HEK293T (cell line): ENCODE measurements at regions not wholly inside any gene's neighbourhood (a gene's known extent, or its start where the extent isn't known, plus 50 kb on each side); places are given as distances from the start of the nearest gene placed in this dataset.

Experiments
- CTCF ChIA-PET: fragments of 350-600 bp; formaldehyde crosslinking; extraction: SDS; loops from one replicate; lab custom pipeline; 2021; ENCODE audit warnings: antibody characterized with exemption, inconsistent platforms; lab: Yijun Ruan, JAX
- POLR2A ChIA-PET: fragments of 350-600 bp; formaldehyde crosslinking; extraction: SDS; loops from one replicate; lab custom pipeline; 2020; ENCODE audit warnings: antibody characterized with exemption, inconsistent platforms; lab: Yijun Ruan, JAX
- DNase-seq: peaks from one replicate; pipeline ENCODE4 v3.0.0; 2012; ENCODE audit warnings: mixed read lengths; ENCODE audit errors: extremely low spot score
- ARNT ChIP-seq: fragments of 450-650 bp; IDR thresholded peaks from 2 replicates; pipeline ENCODE4 v1.6.1; 2017; ENCODE audit warnings: mild to moderate bottlenecking
- BHLHE40 ChIP-seq: fragments of 450-650 bp; IDR thresholded peaks from 2 replicates; pipeline ENCODE4 v1.6.1; 2016; ENCODE audit warnings: mild to moderate bottlenecking, moderate library complexity, borderline replicate concordance
- CTBP1 ChIP-seq: fragments of 450-650 bp; IDR thresholded peaks from 2 replicates; pipeline ENCODE4 v1.6.1; 2016; ENCODE audit warnings: borderline replicate concordance
- ELF4 ChIP-seq: fragments of 450-650 bp; IDR thresholded peaks from 2 replicates; pipeline ENCODE4 v1.6.1; 2017; ENCODE audit warnings: antibody characterized with exemption
- FOXA1 ChIP-seq: fragments of 450-650 bp; IDR thresholded peaks from 2 replicates; pipeline ENCODE4 v1.6.1; 2016; ENCODE audit warnings: mild to moderate bottlenecking
- FOXK2 ChIP-seq: fragments of 450-650 bp; IDR thresholded peaks from 2 replicates; pipeline ENCODE4 v1.6.1; 2016; ENCODE audit warnings: mild to moderate bottlenecking
- FOXM1 ChIP-seq: fragments of 450-650 bp; IDR thresholded peaks from 2 replicates; pipeline ENCODE4 v1.6.1; 2017; ENCODE audit warnings: mild to moderate bottlenecking, borderline replicate concordance
- HDGF ChIP-seq: fragments of 450-650 bp; IDR thresholded peaks from 2 replicates; pipeline ENCODE4 v1.6.1; 2017; ENCODE audit warnings: antibody characterized with exemption, borderline replicate concordance
- L3MBTL2 ChIP-seq: fragments of 450-650 bp; conservative IDR thresholded peaks from 2 replicates; pipeline ENCODE4 v1.6.1; 2016; ENCODE audit warnings: mild to moderate bottlenecking
- LEF1 ChIP-seq: fragments of 450-650 bp; IDR thresholded peaks from 2 replicates; pipeline ENCODE4 v1.6.1; 2017; ENCODE audit warnings: mild to moderate bottlenecking, borderline replicate concordance
- NFRKB ChIP-seq: fragments of 450-650 bp; IDR thresholded peaks from 2 replicates; pipeline ENCODE4 v1.6.1; 2016; ENCODE audit warnings: mild to moderate bottlenecking, moderate library complexity
- PKNOX1 ChIP-seq: fragments of 450-650 bp; IDR thresholded peaks from 2 replicates; pipeline ENCODE4 v1.6.1; 2016
- SP1 ChIP-seq: fragments of 450-650 bp; IDR thresholded peaks from 2 replicates; pipeline ENCODE4 v1.6.1; 2017
- SUZ12 ChIP-seq: fragments of 450-650 bp; IDR thresholded peaks from 2 replicates; pipeline ENCODE4 v1.6.1; 2016; ENCODE audit warnings: mild to moderate bottlenecking
- TARDBP ChIP-seq: fragments of 450-650 bp; IDR thresholded peaks from 2 replicates; pipeline ENCODE4 v1.6.1; 2016
- ZNF384 ChIP-seq: fragments of 450-650 bp; IDR thresholded peaks from 2 replicates; pipeline ENCODE4 v1.6.1; 2016

- DNase-seq: no peak
- ChIA-PET POLR2A (no interaction called here), CTCF (no interaction called here)
- TF ChIP-seq FOXA1: no peak
- no peak for TF ChIP-seq LEF1
- no peak for TF ChIP-seq TARDBP
- no peak for TF ChIP-seq FOXK2
- no peak for TF ChIP-seq L3MBTL2
- TF ChIP-seq CTBP1: no peak
- no peak for TF ChIP-seq ARNT
- TF ChIP-seq SUZ12: no peak
- TF ChIP-seq HDGF: no peak
- TF ChIP-seq BHLHE40: no peak
- no peak for TF ChIP-seq SP1
- TF ChIP-seq ZNF384: no peak
- no peak for TF ChIP-seq NFRKB
- TF ChIP-seq PKNOX1: no peak
- no peak for TF ChIP-seq ELF4
- no peak for TF ChIP-seq FOXM1
Measured at GRCh38 chr6:169921853-169922824, 170.7 kb downstream of the ERMARD start.

- CTCF ChIA-PET: no interaction called here
- POLR2A ChIA-PET: no interaction called here
- no peak for DNase-seq
- TF ChIP-seq FOXA1 (no peak), TARDBP (no peak), HDGF (no peak), PKNOX1 (no peak)
Measured at GRCh38 chr6:169921217-169921616, 169.8 kb downstream of the ERMARD start.

GRCh38 chr6:169920359-169921020 is 169.1 kb downstream of the ERMARD start:
- ChIA-PET POLR2A (no interaction called here), CTCF (no interaction called here)
- no peak for TF ChIP-seq ARNT
- TF ChIP-seq TARDBP: no peak
- no peak for TF ChIP-seq SUZ12
- DNase-seq: no peak

GRCh38 chr6:169918954-169919549 is 167.6 kb downstream of the ERMARD start:
- POLR2A ChIA-PET: no interaction called here
- TF ChIP-seq HDGF (no peak), SP1 (no peak), FOXK2 (no peak), LEF1 (no peak), BHLHE40 (no peak), NFRKB (no peak), ELF4 (no peak), SUZ12 (no peak)
- DNase-seq: no peak
- CTCF ChIA-PET: no interaction called here

GRCh38 chr6:169918239-169918953 is 167.0 kb downstream of the ERMARD start:
- no peak for DNase-seq
- TF ChIP-seq PKNOX1: no peak
- no peak for TF ChIP-seq SP1
- no peak for TF ChIP-seq FOXA1
- no peak for TF ChIP-seq FOXM1
- no peak for TF ChIP-seq ELF4
- no peak for TF ChIP-seq L3MBTL2
- no peak for TF ChIP-seq ZNF384
- TF ChIP-seq HDGF: no peak
- TF ChIP-seq BHLHE40: no peak
- no peak for TF ChIP-seq FOXK2
- ChIA-PET POLR2A (no interaction called here), CTCF (no interaction called here)

GRCh38 chr6:169917153-169917552 is 165.7 kb downstream of the ERMARD start:
- TF ChIP-seq L3MBTL2: no peak
- no peak for TF ChIP-seq BHLHE40
- POLR2A ChIA-PET: no interaction called here
- no peak for DNase-seq
- CTCF ChIA-PET: no interaction called here
